ENCODE measurements at regions not wholly inside any gene's neighbourhood (a gene's known extent, or its start where the extent isn't known, plus 50 kb on each side); places are given as distances from the start of the nearest gene placed in this dataset.

GRCh38 chr6:63503199-63503598 lies 69.1 kb upstream of the LOC128125822 start:
- H3K4me1 ChIP-seq, result no peaks in the 10 kb centered on the region; the same call in 1 of the 2 replicates
- H3K4me3 ChIP-seq (ENCODE audit: low read depth, low read length), result no peak overlapping the region
- no peaks in the 10 kb centered on the region for H3K36me3 Mint-ChIP-seq (ENCODE audit: insufficient read depth, unreplicated experiment)
- H3K27ac Mint-ChIP-seq (ENCODE audit: unreplicated experiment), result no peak overlapping the region
- no peaks in the 10 kb centered on the region for H3K27me3 ChIP-seq (replicated peaks; ENCODE audit: control insufficient read depth, insufficient read depth, low read length)
- intact Hi-C loops (cut with micrococcal nuclease; ENCODE audit: unreplicated experiment), result no loop called here
- H3K9me3 Mint-ChIP-seq (ENCODE audit: unreplicated experiment), result no peaks in the 10 kb centered on the region
- ChIA-PET CTCF (no interaction called here), POLR2A (no interaction called here)
- DNase-seq, result no peak
- BruUV-seq (replicated peaks), result no TSS peak
- no peak overlapping the region for H3K4me3 Mint-ChIP-seq (ENCODE audit: unreplicated experiment)
- no peaks in the 10 kb centered on the region for H3K36me3 ChIP-seq (ENCODE audit: control insufficient read depth, insufficient read depth, low read length)
- H3K4me1 Mint-ChIP-seq (ENCODE audit: low read depth, unreplicated experiment), result no peaks in the 10 kb centered on the region
- no peaks in the 10 kb centered on the region; the same call in 1 of the 2 replicates for H3K9me3 ChIP-seq
- no peaks in the 10 kb centered on the region for H3K27me3 Mint-ChIP-seq (ENCODE audit: insufficient read depth, unreplicated experiment)
- TF ChIP-seq CTCF (IDR thresholded peaks at IDR 0.05; ENCODE audit: insufficient read depth in 1 of 2, low read depth in 1 of 2, low read length in 1 of 2, severe bottlenecking in 1 of 2, unreplicated experiment in 1 of 2), result no peak

DNA sequence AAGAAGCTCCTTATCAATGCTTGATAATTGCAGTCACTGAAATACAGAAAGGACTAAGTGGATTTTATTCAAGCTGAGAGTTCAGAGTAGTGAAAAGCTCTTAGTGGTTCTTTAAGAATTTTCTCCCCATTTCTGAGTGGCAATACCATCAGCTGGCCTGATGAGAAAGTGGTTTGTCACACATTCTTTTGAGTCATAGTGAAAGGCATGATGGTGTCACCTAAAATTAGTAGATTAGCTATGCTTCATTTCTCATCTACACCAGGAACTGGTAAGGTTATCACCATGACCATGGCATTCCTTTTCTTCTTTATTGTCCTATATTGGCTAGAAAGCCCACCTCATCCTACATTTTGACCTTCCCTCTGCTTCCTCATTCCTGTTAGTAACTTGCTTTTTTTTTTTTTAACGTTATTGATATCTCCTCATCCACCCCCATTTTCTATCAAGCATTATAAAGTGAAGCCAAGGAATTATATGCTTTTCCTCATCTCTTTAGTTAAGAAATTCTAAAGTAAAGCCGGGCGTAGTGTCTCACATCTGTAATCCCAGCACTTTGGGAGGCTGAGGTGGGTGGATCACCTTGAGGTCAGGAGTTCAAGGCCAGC lies 67.4 kb upstream of the LOC128125822 start:
- Mint-ChIP-seq H3K9me3 (ENCODE audit: unreplicated experiment) (no peaks in the 10 kb centered on the region), H3K27ac (ENCODE audit: unreplicated experiment) (no peak overlapping the region)
- no peak for DNase-seq

DNA sequence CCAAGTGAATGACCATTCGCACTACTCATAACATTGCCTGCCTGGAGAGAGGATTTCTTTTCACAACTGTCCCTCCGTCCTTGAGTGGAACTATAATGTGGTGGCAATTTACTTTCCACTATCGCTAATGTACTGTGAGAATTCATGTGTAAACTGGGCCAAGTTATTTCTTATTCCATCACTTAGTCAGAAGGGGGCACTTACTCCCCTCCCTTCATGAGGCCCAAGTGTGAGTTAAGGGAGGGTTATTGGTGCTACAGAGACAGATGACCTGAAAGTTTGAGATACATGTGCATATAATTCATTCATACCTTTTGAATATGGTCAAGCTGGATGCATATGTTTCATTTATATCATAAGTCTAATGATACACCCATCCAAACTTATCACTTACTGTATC lies 65.2 kb upstream of the LOC128125822 start:
- Mint-ChIP-seq H3K27ac (ENCODE audit: unreplicated experiment) (no peak overlapping the region), H3K4me3 (ENCODE audit: unreplicated experiment) (no peak overlapping the region), H3K27me3 (ENCODE audit: insufficient read depth, unreplicated experiment) (no peaks in the 10 kb centered on the region), H3K4me1 (ENCODE audit: low read depth, unreplicated experiment) (no peaks in the 10 kb centered on the region), H3K9me3 (ENCODE audit: unreplicated experiment) (no peaks in the 10 kb centered on the region), H3K36me3 (ENCODE audit: insufficient read depth, unreplicated experiment) (no peaks in the 10 kb centered on the region)
- POLR2A ChIA-PET, result no interaction called here
- H3K4me3 ChIP-seq (ENCODE audit: low read depth, low read length), result no peak overlapping the region
- BruUV-seq (replicated peaks), result no TSS peak
- no peaks in the 10 kb centered on the region for H3K36me3 ChIP-seq (ENCODE audit: control insufficient read depth, insufficient read depth, low read length)
- CTCF ChIA-PET, result no interaction called here
- peaks cover 19% of the 10 kb centered on the region for H3K4me1 ChIP-seq
- H3K27me3 ChIP-seq (replicated peaks; ENCODE audit: control insufficient read depth, insufficient read depth, low read length), result no peaks in the 10 kb centered on the region
- TF ChIP-seq CTCF (IDR thresholded peaks at IDR 0.05; ENCODE audit: insufficient read depth in 1 of 2, low read depth in 1 of 2, low read length in 1 of 2, severe bottlenecking in 1 of 2, unreplicated experiment in 1 of 2), result peak in 1 of 2 experiments; percentile 11
- intact Hi-C loops (cut with micrococcal nuclease; ENCODE audit: unreplicated experiment), result no loop called here
- H3K9me3 ChIP-seq, result no peaks in the 10 kb centered on the region; the same call in 1 of the 2 replicates
- DNase-seq, result no peak

More for the DNA sequence above, 67.4 kb upstream of the LOC128125822 start:
- Mint-ChIP-seq H3K27me3 (ENCODE audit: insufficient read depth, unreplicated experiment) (no peaks in the 10 kb centered on the region), H3K4me1 (ENCODE audit: low read depth, unreplicated experiment) (no peaks in the 10 kb centered on the region), H3K36me3 (ENCODE audit: insufficient read depth, unreplicated experiment) (no peaks in the 10 kb centered on the region), H3K4me3 (ENCODE audit: unreplicated experiment) (no peak overlapping the region)
- CTCF ChIA-PET, result interaction anchor here (0.6 kb wide), 1 partner anchor 309 kb away, joined by 3 read pairs; no protein-coding TSS in a partner anchor
- Histone ChIP-seq H3K9me3 (no peaks in the 10 kb centered on the region; the same call in 1 of the 2 replicates), H3K27me3 (replicated peaks; ENCODE audit: control insufficient read depth, insufficient read depth, low read length) (no peaks in the 10 kb centered on the region), H3K4me3 (ENCODE audit: low read depth, low read length) (no peak overlapping the region), H3K4me1 (peaks cover 4% of the 10 kb centered on the region), H3K36me3 (ENCODE audit: control insufficient read depth, insufficient read depth, low read length) (no peaks in the 10 kb centered on the region)
- no peak for TF ChIP-seq CTCF (IDR thresholded peaks at IDR 0.05; ENCODE audit: insufficient read depth in 1 of 2, low read depth in 1 of 2, low read length in 1 of 2, severe bottlenecking in 1 of 2, unreplicated experiment in 1 of 2)
- BruUV-seq (replicated peaks), result no TSS peak
- POLR2A ChIA-PET, result interaction anchor here (0.6 kb wide), 1 partner anchor 41 kb away, joined by 3 read pairs; no protein-coding TSS in a partner anchor
- intact Hi-C loops (cut with micrococcal nuclease; ENCODE audit: unreplicated experiment), result no loop called here
